ENCODE measurements at regions not wholly inside any gene's neighbourhood (a gene's known extent, or its start where the extent isn't known, plus 50 kb on each side); places are given as distances from the start of the nearest gene placed in this dataset.

GRCh38 chr11:91691872-91692271 lies 532.7 kb upstream of the FAT3 start:
- TF ChIP-seq ZNF302 (tag by site-specific recombination; IDR thresholded peaks at IDR 0.05; ENCODE audit: low read depth) (no peak), REST (tag by site-specific recombination; IDR thresholded peaks at IDR 0.05) (no peak), CTCF (tag by site-specific recombination; IDR thresholded peaks at IDR 0.05) (no peak), ZNF335 (tag by site-specific recombination; conservative IDR thresholded peaks at IDR 0.05) (no peak), BCL11B (tag by site-specific recombination; IDR thresholded peaks at IDR 0.05; ENCODE audit: low read depth) (no peak), ZNF449 (tag by site-specific recombination; IDR thresholded peaks at IDR 0.05) (no peak), PBX3 (CRISPR knock-in tag; IDR thresholded peaks at IDR 0.05) (no peak), ZNF354C (tag by site-specific recombination; IDR thresholded peaks at IDR 0.05; ENCODE audit: borderline replicate concordance, low read depth) (no peak), ZNF155 (tag by site-specific recombination; IDR thresholded peaks at IDR 0.05) (no peak), KLF17 (tag by site-specific recombination; IDR thresholded peaks at IDR 0.05) (no peak), HOXC10 (CRISPR knock-in tag; IDR thresholded peaks at IDR 0.05) (no peak), ZNF362 (tag by site-specific recombination; IDR thresholded peaks at IDR 0.05) (no peak), YY1 (tag by site-specific recombination; IDR thresholded peaks at IDR 0.05) (no peak)
